Gastrocnemius medialis (tissue), 4 donors: ENCODE measurements at regions not wholly inside any gene's neighbourhood (a gene's known extent, or its start where the extent isn't known, plus 50 kb on each side); places are given as distances from the start of the nearest gene placed in this dataset.

Experiments
- CTCF ChIP-seq, 5 experiments: fragments of 450-650 bp in 3 of 5; fragments of 200-600 bp in 2 of 5; sonication (generic) in 2 of 5; IDR thresholded peaks in 4 of 5; conservative IDR thresholded peaks in 1 of 5; 1 replicate in 4 of 5; 2 replicates in 1 of 5; pipeline ENCODE4 v1.5.1; 2016 to 2019; ENCODE audit warnings: antibody characterized with exemption in 5 of 5, mild to moderate bottlenecking in 3 of 5, moderate library complexity in 3 of 5
- POLR2A ChIP-seq, 2 donors: fragments of 450-650 bp; IDR thresholded peaks; one replicate each; pipeline ENCODE4 v1.6.1; 2017; ENCODE audit warnings: antibody characterized with exemption in 2 of 2, mild to moderate bottlenecking in 2 of 2, moderate library complexity in 2 of 2

GRCh38 chr2:35337922-35338321 is 1017.7 kb upstream of the CRIM1 start:
- no peak for TF ChIP-seq CTCF (IDR thresholded peaks at IDR 0.05 in 4 of 5, conservative IDR thresholded peaks at IDR 0.05 in 1 of 5)
- no peak for TF ChIP-seq POLR2A (IDR thresholded peaks at IDR 0.05)
